Superior temporal gyrus (tissue), 1 donor: ENCODE measurements at regions not wholly inside any gene's neighbourhood (a gene's known extent, or its start where the extent isn't known, plus 50 kb on each side); places are given as distances from the start of the nearest gene placed in this dataset.
A peak's percentile ranks its signal among the peaks of the same experiment; 100 is the strongest.
"Not testable (repeated sequence)": the region's sequence is repeated elsewhere in the genome, so short reads cannot be mapped to it uniquely, and the experiment has no call there.

ENCODE experiments used
- DNase-seq: peaks from one replicate; pipeline ENCODE4 v3.0.0-alpha.2; 2016; ENCODE audit errors: extremely low spot score

DNA sequence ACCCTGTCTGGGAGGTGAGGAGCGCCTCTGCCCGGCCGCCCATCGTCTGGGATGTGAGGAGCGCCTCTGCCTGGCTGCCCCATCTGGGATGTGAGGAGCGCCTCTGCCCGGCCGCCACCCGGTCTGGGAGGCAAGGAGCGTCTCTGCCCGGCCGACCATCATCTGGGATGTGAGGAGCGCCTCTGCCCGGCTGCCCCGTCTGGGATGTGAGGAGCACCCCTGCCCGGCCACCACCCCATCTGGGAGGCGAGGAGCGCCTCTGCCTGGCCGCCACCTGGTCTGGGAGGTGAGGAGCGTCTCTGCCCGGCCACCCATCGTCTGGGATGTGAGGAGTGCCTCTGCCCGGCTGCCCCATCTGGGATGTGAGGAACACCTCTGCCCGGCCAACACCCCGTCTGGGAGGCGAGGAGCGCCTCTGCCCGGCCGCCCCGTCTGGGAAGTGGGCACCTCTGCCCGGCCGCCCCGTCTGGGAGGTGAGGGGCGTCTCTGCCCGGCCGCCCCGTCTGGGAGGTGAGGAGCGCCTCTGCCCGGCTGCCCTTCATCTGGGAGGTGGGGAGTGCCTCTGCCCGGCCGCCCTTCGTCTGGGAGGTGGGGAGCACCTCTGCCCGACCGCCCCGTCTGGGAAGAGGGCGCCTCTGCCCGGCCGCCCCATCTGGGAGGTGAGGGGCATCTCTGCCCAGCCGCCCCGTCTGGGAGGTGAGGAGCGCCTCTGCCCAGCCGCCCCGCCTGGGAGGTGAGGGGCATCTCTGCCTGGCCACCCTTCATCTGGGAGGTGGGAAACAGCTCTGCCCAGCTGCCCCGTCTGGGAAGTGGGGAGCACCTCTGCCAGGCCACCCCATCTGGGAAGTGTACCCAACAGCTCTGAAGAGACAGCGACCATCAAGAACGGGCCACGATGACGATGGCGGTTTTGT is 399.7 kb downstream of the CAAP1 start:
- not testable (repeated sequence) for DNase-seq

DNA sequence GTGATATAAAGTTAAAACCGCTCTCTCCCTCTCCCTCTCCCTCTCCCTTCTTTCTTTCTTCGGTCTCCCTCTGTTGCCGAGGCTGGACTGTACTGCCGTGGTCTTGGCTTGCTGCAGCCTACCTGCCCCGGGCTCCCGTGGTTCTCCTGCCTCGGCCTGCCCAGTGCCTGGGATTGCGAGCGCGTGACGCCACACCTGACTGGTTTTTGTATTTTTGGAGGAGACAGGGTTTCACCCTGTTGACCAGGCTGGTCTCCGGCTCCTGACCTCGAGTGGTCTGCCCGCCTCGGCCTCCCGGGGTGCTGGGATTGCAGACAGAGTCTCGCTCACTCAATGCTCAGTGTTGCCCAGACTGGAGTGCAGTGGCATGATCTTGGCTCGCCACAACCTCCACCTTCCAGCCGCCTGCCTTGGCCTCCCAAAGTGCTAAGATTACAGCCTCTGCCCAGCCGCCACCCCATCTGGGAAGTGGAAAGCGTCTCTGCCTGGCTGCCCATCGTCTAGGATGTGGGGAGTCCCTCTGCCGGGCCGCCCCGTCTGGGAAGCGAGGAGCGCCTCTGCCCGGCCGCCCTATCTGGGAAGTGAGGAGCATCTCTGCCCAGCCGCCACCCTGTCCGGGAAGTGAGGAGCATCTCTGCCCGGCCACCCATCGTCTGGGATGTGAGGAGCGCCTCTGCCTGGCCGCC is 400.5 kb downstream of the CAAP1 start:
- not testable (repeated sequence) for DNase-seq

DNA sequence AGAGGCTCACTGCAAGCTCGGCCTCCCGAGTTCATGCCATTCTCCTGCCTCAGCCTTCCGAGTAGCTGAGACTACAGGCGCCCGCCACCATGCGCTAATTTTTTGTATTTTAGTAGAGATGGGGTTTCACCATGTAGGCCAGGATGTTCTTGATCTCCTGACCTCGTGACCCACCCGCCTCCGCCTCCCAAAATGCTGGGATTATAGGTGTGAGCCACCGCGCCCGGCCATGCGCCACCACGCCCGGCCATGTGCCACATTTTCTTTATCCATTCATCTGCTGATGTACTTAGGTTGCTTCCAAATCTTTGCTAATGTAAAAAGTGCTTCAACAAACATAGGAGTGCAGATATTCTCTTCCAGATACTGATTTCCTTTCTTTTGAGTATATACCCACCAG is 408.6 kb downstream of the CAAP1 start:
- no peak for DNase-seq

DNA sequence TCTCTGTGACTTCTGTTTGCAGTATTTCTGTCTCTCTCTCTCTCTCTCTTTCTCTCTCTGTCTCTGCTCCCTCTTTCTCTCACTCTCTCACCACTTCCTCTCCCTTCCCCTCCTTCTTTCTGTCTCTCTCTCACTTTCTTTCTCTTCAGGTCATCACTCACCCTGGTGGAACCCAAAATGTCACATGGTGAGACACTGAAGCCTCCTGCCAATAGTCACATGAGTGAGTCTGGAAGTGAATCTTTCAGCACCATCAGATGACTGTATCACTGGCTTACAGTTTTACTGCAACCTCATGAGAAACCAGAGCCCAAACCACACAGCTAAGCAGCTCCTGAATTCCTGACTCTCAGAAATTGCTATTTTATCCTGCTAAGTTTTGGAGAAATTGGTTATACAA is 414.6 kb downstream of the CAAP1 start:
- no peak for DNase-seq

DNA sequence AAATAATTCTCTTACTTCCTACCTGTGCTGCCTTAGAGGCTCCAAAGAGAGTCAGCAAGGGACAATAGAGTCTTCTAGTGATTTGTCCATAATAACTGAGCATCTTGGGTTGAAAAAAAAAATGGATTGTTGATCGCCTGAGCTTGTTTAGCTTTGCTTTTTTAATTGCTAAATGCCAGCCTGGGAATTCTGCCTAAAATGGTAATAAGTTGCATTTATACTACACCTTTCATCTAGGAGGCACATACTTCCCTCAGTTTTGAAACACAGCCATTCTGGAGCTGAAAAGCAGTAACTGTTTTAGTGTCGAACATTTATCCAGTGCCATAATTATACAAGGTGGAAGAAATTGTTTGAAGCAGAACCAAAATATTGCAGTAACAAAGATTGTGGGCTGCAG is 421.3 kb downstream of the CAAP1 start:
- peak; percentile 45 for DNase-seq

- DNase-seq, result no peak
Measured at GRCh38 chr9:26470284-26470683, 422.3 kb downstream of the CAAP1 start.

DNA sequence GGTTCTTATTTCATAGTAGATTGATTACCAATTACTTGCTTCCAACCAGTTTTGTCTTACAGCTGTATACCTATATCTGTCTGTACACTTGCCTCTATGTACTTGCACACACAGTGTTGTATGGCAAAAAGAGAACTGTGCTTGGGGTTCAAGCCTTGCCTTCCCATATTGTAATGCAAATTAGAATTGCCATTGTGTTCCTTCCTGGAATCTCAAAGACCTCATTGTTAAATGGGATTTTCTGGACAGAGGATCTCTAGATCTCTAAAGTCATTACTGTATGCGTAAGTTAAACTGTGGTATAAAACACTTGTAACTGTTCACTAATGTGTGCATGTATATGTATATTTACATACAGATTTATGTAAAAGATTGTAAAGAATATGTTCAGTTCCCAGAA is 428.8 kb downstream of the CAAP1 start:
- no peak for DNase-seq

DNA sequence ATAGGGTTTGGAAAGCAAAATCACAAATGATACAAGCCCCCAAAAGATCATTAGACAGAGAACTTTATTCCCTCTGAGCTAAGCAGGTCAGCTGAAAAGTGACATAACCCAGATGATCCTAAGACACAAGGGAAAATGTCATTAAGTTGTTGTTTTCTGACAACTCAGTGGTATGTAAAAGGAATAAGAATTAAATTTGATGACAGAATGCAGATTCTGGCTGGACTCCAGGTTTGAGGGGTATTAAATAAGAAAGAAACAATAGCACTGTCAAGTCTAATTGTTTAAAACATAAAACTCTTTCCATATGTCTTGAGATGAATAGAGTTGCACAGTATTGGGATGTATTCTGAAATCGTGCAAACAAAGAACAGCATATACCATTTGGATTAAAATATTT is 429.9 kb downstream of the CAAP1 start:
- DNase-seq, result no peak

- no peak for DNase-seq
Measured at GRCh38 chr9:26462213-26462612, 430.4 kb downstream of the CAAP1 start.

DNA sequence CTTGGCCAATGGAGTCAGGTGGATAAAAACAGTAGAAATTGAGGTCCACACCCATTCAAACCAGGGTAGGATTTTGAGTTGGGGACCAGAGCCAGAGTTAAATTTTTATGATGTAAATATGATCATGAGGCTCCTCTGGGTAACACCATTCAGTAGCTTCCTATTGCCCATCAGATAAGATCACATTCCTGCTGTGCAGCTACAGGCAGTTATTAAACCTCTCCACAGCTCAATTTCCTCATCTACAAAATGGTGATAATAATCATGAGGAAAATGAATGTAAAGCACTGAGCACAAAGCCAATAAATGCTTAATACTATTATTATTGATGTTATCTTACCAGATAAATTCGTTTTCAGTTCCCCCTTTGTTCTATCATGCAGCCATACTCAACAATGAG is 432.0 kb downstream of the CAAP1 start:
- no peak for DNase-seq

- no peak for DNase-seq
Measured at GRCh38 chr9:26459959-26460358, 432.6 kb downstream of the CAAP1 start.

DNA sequence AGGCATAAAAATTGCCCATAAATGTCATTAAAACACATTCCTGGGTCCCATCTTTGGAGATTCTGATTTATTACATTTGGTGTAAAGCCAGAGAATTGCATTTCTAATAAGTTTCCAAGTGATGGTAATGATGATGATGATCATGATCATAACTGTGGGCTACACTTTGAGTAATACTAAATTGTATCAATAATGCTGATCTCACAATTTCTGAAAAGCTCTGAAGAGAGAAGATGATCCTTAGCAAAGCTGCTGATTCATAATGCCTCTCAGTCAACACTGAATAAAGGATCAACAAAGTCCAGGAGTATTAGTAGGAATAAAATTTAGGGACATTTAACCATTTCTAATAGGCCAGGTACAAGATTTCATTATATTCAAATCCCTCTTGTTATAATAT is 434.5 kb downstream of the CAAP1 start:
- no peak for DNase-seq

DNA sequence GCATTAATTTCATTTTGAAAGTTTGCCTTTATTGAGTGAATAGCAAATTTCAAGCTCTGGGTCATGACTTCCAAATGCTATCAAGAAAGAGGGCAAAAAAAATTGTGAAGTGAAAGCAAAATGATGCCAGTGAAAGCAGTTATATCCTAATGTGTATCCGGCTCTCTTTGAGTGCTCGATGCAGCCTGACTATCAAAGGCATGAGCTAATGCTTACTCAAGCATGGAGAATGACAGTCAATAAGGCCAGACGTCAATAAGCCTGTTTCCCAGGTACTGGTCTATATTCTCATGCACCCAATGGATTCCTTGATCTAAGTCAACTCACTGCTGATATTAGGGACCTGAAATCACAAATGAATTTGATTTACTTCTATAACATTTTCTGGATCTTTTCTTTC is 435.5 kb downstream of the CAAP1 start:
- no peak for DNase-seq

GRCh38 chr9:26439061-26439624 is 453.5 kb downstream of the CAAP1 start:
- DNase-seq, result no peak

- DNase-seq, result peak; percentile 75
Measured at GRCh38 chr9:26437056-26437711, 455.4 kb downstream of the CAAP1 start.

DNA sequence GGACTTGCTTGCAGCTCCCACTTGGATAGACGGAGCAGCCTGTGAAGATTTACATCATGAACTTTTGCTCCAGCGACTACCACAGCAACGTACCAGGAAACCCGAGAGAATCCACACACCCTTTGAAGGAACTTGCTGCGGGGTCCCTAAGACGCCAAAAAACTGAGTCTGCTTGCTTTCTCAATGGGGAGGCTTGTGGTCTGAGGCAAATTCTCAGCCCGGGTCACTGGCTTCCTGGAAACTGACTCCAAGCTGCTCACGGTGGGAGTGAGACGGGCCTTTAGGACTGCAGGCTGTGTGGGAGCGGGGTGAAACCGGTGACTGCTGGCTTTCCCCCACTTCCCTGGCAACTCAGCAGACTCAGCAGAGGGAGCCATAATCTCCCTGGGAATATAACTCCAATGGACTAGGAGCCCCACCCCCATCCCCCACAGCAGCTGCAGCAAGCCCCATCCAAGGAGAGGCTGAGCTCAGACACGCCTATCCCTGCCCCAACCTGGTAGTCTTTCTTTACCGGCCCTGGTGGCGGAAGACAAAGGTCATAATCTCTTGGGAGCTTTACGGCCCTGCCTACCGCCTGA is 466.0 kb downstream of the CAAP1 start:
- DNase-seq, result no peak

GRCh38 chr9:26418480-26418879 is 474.1 kb downstream of the CAAP1 start:
- DNase-seq, result no peak

DNA sequence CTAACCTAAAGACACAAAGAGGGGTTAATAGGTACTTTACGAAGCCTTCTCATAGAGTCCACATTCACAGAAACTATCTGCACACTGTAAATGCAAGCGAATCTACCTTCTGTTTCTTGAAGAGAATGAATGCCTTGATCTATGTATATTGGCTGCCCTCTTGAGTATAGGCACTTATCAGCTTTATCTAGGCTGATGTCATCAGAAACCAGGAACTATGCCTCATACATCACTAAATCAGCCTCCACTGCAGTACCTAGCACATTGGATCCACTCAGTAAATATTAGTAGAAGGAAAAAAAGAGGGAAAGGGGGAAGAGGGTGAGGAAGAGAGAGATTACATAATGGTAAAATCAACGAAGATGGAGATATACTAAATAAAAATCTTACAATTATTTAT is 477.1 kb downstream of the CAAP1 start:
- DNase-seq, result no peak

- DNase-seq, result peak; percentile 24
Measured at GRCh38 chr9:26413611-26414010, 479.0 kb downstream of the CAAP1 start.

GRCh38 chr9:26412446-26412845 is 480.2 kb downstream of the CAAP1 start:
- DNase-seq, result no peak

DNA sequence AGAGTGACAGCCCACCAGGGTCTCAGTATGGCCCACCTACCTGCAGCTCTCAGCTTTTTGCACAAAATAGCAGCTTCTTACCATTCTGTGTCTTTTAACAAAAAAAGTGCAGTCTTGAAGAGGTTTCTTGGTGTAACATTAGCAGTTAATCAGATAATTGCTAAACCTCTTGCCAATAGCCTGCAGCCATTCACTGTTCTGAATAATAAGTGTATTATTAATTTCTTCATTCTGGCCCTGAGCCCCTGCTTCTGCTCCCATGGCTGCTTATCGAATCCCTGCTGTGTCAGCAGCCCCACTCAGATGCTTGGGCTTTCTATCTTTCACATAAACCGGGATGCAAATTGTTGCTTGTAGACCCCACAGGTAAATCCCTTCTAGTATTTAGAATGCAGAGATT is 485.9 kb downstream of the CAAP1 start:
- no peak for DNase-seq

GRCh38 chr9:26399556-26399955 is 493.0 kb downstream of the CAAP1 start:
- no peak for DNase-seq
